H9 (cell line): ENCODE measurements at regions not wholly inside any gene's neighbourhood (a gene's known extent, or its start where the extent isn't known, plus 50 kb on each side); places are given as distances from the start of the nearest gene placed in this dataset.

ENCODE experiments used
- DNase-seq: peaks from one replicate; pipeline ENCODE4 v3.0.0-alpha.2; 2017
- H2AFZ ChIP-seq: one replicate; pipeline ENCODE4 v1.6.1; 2013; ENCODE audit warnings: mild to moderate bottlenecking, low read length, control low read depth, moderate library complexity
- H2AK5ac ChIP-seq: 2 replicates; pipeline ENCODE4 v1.6.1; 2013; ENCODE audit warnings: low read length, control low read depth, mixed read lengths; ENCODE audit not compliant: insufficient read length
- H2BK120ac ChIP-seq: one replicate; pipeline ENCODE4 v1.6.1; 2013; ENCODE audit warnings: low read depth, mild to moderate bottlenecking, low read length, control low read depth, inconsistent platforms; ENCODE audit not compliant: poor library complexity, severe bottlenecking
- H2BK12ac ChIP-seq: 2 replicates; pipeline ENCODE4 v1.6.1; 2013; ENCODE audit warnings: low read length, control low read depth, mixed read lengths, low read depth; ENCODE audit not compliant: insufficient read length
- H2BK15ac ChIP-seq: 2 replicates; pipeline ENCODE4 v1.6.1; 2013; ENCODE audit warnings: low read depth, low read length, control low read depth
- H2BK20ac ChIP-seq: one replicate; pipeline ENCODE4 v1.6.1; 2013; ENCODE audit warnings: low read depth, mild to moderate bottlenecking, low read length, control low read depth, inconsistent platforms; ENCODE audit not compliant: poor library complexity, severe bottlenecking
- H2BK5ac ChIP-seq: 2 replicates; pipeline ENCODE4 v1.6.1; 2013; ENCODE audit warnings: low read length, control low read depth, mixed read lengths; ENCODE audit not compliant: insufficient read length
- H3K14ac ChIP-seq: 2 replicates; pipeline ENCODE4 v1.6.1; 2013; ENCODE audit warnings: low read length, control low read depth; ENCODE audit not compliant: insufficient read depth
- H3K18ac ChIP-seq: 2 replicates; pipeline ENCODE4 v1.6.1; 2013; ENCODE audit warnings: low read depth, mild to moderate bottlenecking, mixed read lengths, low read length, control low read depth; ENCODE audit not compliant: insufficient read length
- H3K23ac ChIP-seq: 2 replicates; pipeline ENCODE4 v1.6.1; 2013; ENCODE audit warnings: low read length, control low read depth, mixed read lengths, low read depth; ENCODE audit not compliant: insufficient read length
- H3K23me2 ChIP-seq: 2 replicates; pipeline ENCODE4 v1.6.1; 2013; ENCODE audit warnings: low read depth, mild to moderate bottlenecking, mixed read lengths, low read length, control low read depth; ENCODE audit not compliant: insufficient read length, poor library complexity, severe bottlenecking
- H3K27ac ChIP-seq: 2 replicates; pipeline ENCODE4 v1.5.1; 2013; ENCODE audit warnings: low read length, control low read depth, mixed read lengths, low read depth; ENCODE audit not compliant: insufficient read length
- H3K27me3 ChIP-seq: 2 replicates; pipeline ENCODE4 v1.6.1; 2013; ENCODE audit warnings: low read length, control low read depth, inconsistent platforms; ENCODE audit not compliant: insufficient read depth
- H3K4ac ChIP-seq: 2 replicates; pipeline ENCODE4 v1.6.1; 2013; ENCODE audit warnings: low read depth, mild to moderate bottlenecking, control low read depth, inconsistent platforms, low read length, moderate library complexity
- H3K4me1 ChIP-seq: 2 replicates; pipeline ENCODE4 v1.6.1; 2013; ENCODE audit warnings: low read length, control low read depth, inconsistent platforms; ENCODE audit not compliant: insufficient read depth
- H3K4me2 ChIP-seq: 2 replicates; pipeline ENCODE4 v1.6.1; 2013; ENCODE audit warnings: low read length, control low read depth, mixed read lengths; ENCODE audit not compliant: insufficient read length, insufficient read depth
- H3K56ac ChIP-seq: 2 replicates; pipeline ENCODE4 v1.6.1; 2013; ENCODE audit warnings: low read depth, mild to moderate bottlenecking, mixed read lengths, low read length, control low read depth; ENCODE audit not compliant: insufficient read length
- H3K79me1 ChIP-seq: 2 replicates; pipeline ENCODE4 v1.6.1; 2013; ENCODE audit warnings: low read depth, mild to moderate bottlenecking, moderate library complexity, low read length, control low read depth, inconsistent platforms; ENCODE audit not compliant: insufficient read depth, poor library complexity, severe bottlenecking
- H3K79me2 ChIP-seq: 2 replicates; pipeline ENCODE4 v1.6.1; 2013; ENCODE audit warnings: low read length, control low read depth, inconsistent platforms; ENCODE audit not compliant: insufficient read depth
- H3K9ac ChIP-seq: 2 replicates; pipeline ENCODE4 v1.6.1; 2013; ENCODE audit warnings: low read length, control low read depth, mixed read lengths; ENCODE audit not compliant: insufficient read length; ENCODE audit errors: extremely low read depth
- H3K9me3 ChIP-seq: one replicate; pipeline ENCODE4 v1.6.1; 2013; ENCODE audit warnings: low read depth, low read length, inconsistent platforms; ENCODE audit not compliant: control insufficient read depth
- H3T11ph ChIP-seq: one replicate; pipeline ENCODE4 v1.6.1; 2013; ENCODE audit warnings: mild to moderate bottlenecking, low read length, control low read depth, inconsistent platforms
- H4K20me1 ChIP-seq: one replicate; pipeline ENCODE4 v1.6.1; 2013; ENCODE audit not compliant: control insufficient read depth, insufficient read length, insufficient read depth
- H4K5ac ChIP-seq: 2 replicates; pipeline ENCODE4 v1.6.1; 2013; ENCODE audit warnings: low read depth, mild to moderate bottlenecking, mixed read lengths, low read length, control low read depth; ENCODE audit not compliant: insufficient read length
- H4K8ac ChIP-seq: replicated peaks from 2 replicates; pipeline ENCODE4 v1.6.1; 2013; ENCODE audit warnings: low read length, control low read depth, mixed read lengths, low read depth; ENCODE audit not compliant: insufficient read length
- H4K91ac ChIP-seq: 2 replicates; pipeline ENCODE4 v1.6.1; 2013; ENCODE audit warnings: low read depth, mild to moderate bottlenecking, moderate library complexity, mixed read lengths, low read length, control low read depth; ENCODE audit not compliant: insufficient read length
- H3K27ac Mint-ChIP-seq, 3 experiments: 2 replicates in 2 of 3; 3 replicates in 1 of 3; pipeline ENCODE4 v1.8.0; 2020 to 2021; ENCODE audit warnings: mixed read lengths in 3 of 3, mild to moderate bottlenecking in 1 of 3, moderate library complexity in 1 of 3
- H3K27me3 Mint-ChIP-seq: 2 replicates; pipeline ENCODE4 v1.8.0; 2021; ENCODE audit warnings: low read depth, mild to moderate bottlenecking, moderate library complexity, mixed read lengths
- H3K36me3 Mint-ChIP-seq, 3 experiments: 2 replicates in 2 of 3; 3 replicates in 1 of 3; pipeline ENCODE4 v1.8.0; 2020 to 2021; ENCODE audit warnings: low read depth in 3 of 3, mixed read lengths in 3 of 3; ENCODE audit not compliant: insufficient read depth in 1 of 3
- H3K4me1 Mint-ChIP-seq, 2 experiments: 2 replicates each; pipeline ENCODE4 v1.8.0; 2020; ENCODE audit warnings: mixed read lengths in 2 of 2
- H3K4me3 Mint-ChIP-seq, 2 experiments: 2 replicates in 1 of 2; 3 replicates in 1 of 2; pipeline ENCODE4 v1.8.0; 2020 to 2021; ENCODE audit warnings: mild to moderate bottlenecking in 2 of 2, mixed read lengths in 2 of 2, moderate library complexity in 1 of 2
- H3K9me3 Mint-ChIP-seq, 2 experiments: 2 replicates in 1 of 2; 3 replicates in 1 of 2; pipeline ENCODE4 v1.8.0; 2020; ENCODE audit warnings: mild to moderate bottlenecking in 2 of 2, mixed read lengths in 2 of 2, moderate library complexity in 1 of 2
- WGBS: extraction: QIAGEN DNeasy Blood & Tissue Kit; methylation state at CpG from one replicate; pipeline ENCODE4 v1.1.7; 2013; ENCODE audit warnings: missing lambda C conversion rate, low lambda C conversion rate, mixed read lengths; ENCODE audit not compliant: insufficient read length; ENCODE audit errors: extremely low coverage; 5-methylcytosine and 5-hydroxymethylcytosine counted together
- TF ChIP-seq, protein P1 (sequence below): fragments of 200-600 bp; sonication (generic); conservative IDR thresholded peaks from 3 replicates; pipeline ENCODE4 v1.8.0; 2021; ENCODE audit warnings: antibody characterized with exemption, mild to moderate bottlenecking

- Mint-ChIP-seq H3K9me3 (no peaks in the 10 kb centered on the region; a peak in 2 of 5 replicates), H3K36me3 (peaks cover 0 to 4% (median 0%) of the 10 kb centered on the region in 3 experiments; a peak in 2 of 7 replicates), H3K27ac (no peak overlapping the region), H3K27me3 (peaks cover 15% of the 10 kb centered on the region), H3K4me1 (no peaks in the 10 kb centered on the region), H3K4me3 (no peak overlapping the region)
- no peak for DNase-seq
- no peak overlapping the region for H3K9ac ChIP-seq
- H3K23me2 ChIP-seq: no peaks in the 10 kb centered on the region
- H3T11ph ChIP-seq: no peak overlapping the region
- no peak overlapping the region for H2BK5ac ChIP-seq
- no peak overlapping the region for H2AFZ ChIP-seq
- H3K56ac ChIP-seq: no peak overlapping the region
- no peak overlapping the region for H3K18ac ChIP-seq
- no peaks in the 10 kb centered on the region for H3K9me3 ChIP-seq
- H3K4ac ChIP-seq: no peak overlapping the region
- H2BK120ac ChIP-seq: no peak overlapping the region
- H4K91ac ChIP-seq: no peak overlapping the region
- no peaks in the 10 kb centered on the region for H3K4me1 ChIP-seq
- H3K27ac ChIP-seq: no peak overlapping the region
- H3K79me1 ChIP-seq: no peaks in the 10 kb centered on the region
- no peak overlapping the region for H3K23ac ChIP-seq
- no peaks in the 10 kb centered on the region for H3K27me3 ChIP-seq
- H2BK20ac ChIP-seq: no peak overlapping the region
- H3K79me2 ChIP-seq: no peaks in the 10 kb centered on the region
- TF ChIP-seq, protein P1, sequence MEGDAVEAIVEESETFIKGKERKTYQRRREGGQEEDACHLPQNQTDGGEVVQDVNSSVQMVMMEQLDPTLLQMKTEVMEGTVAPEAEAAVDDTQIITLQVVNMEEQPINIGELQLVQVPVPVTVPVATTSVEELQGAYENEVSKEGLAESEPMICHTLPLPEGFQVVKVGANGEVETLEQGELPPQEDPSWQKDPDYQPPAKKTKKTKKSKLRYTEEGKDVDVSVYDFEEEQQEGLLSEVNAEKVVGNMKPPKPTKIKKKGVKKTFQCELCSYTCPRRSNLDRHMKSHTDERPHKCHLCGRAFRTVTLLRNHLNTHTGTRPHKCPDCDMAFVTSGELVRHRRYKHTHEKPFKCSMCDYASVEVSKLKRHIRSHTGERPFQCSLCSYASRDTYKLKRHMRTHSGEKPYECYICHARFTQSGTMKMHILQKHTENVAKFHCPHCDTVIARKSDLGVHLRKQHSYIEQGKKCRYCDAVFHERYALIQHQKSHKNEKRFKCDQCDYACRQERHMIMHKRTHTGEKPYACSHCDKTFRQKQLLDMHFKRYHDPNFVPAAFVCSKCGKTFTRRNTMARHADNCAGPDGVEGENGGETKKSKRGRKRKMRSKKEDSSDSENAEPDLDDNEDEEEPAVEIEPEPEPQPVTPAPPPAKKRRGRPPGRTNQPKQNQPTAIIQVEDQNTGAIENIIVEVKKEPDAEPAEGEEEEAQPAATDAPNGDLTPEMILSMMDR: no peak
- no peak overlapping the region for H3K14ac ChIP-seq
- H4K20me1 ChIP-seq: no peaks in the 10 kb centered on the region
- no peak overlapping the region for H2AK5ac ChIP-seq
- H4K5ac ChIP-seq: no peak overlapping the region
- no peak overlapping the region for H2BK12ac ChIP-seq
- H4K8ac ChIP-seq: no peak overlapping the region
- no peak overlapping the region for H2BK15ac ChIP-seq
- WGBS: no CpG with 5 or more reads among the region's 13 CpGs
- H3K4me2 ChIP-seq: no peak overlapping the region
Measured at GRCh38 chr7:67550801-67551436, 554.3 kb downstream of the TYW1 start.
